ENCODE measurements at regions not wholly inside any gene's neighbourhood (a gene's known extent, or its start where the extent isn't known, plus 50 kb on each side); places are given as distances from the start of the nearest gene placed in this dataset.
"Not testable (repeated sequence)": the region's sequence is repeated elsewhere in the genome, so short reads cannot be mapped to it uniquely, and the experiment has no call there.

- FAIRE-seq (no peak), DNase-seq (ENCODE audit: low spot score) (no peak)
Observed at GRCh38 chr14:55767286-55767685, 187.3 kb downstream of the KTN1 start.

- FAIRE-seq (no peak), DNase-seq (ENCODE audit: low spot score) (no peak)
Observed at GRCh38 chr14:55769877-55770276, 189.9 kb downstream of the KTN1 start.

GRCh38 chr14:55771242-55771981 lies 191.4 kb downstream of the KTN1 start:
- DNase-seq (ENCODE audit: low spot score) (no peak), FAIRE-seq (no peak)

- FAIRE-seq (no peak), DNase-seq (ENCODE audit: low spot score) (no peak)
Observed at GRCh38 chr14:55772486-55772885, 192.5 kb downstream of the KTN1 start.

GRCh38 chr14:55773312-55773711 lies 193.3 kb downstream of the KTN1 start:
- DNase-seq (ENCODE audit: low spot score), result no peak
- no peak for FAIRE-seq

- DNase-seq (ENCODE audit: low spot score) (no peak), FAIRE-seq (no peak)
Observed at GRCh38 chr14:55773984-55774545, 194.1 kb downstream of the KTN1 start.

- no peak for DNase-seq (ENCODE audit: low spot score)
- no peak for FAIRE-seq
Observed at GRCh38 chr14:55777877-55778276, 197.9 kb downstream of the KTN1 start.

GRCh38 chr14:55780156-55780946 lies 200.3 kb downstream of the KTN1 start:
- FAIRE-seq (no peak), DNase-seq (ENCODE audit: low spot score) (no peak)

- FAIRE-seq, result no peak
Observed at GRCh38 chr14:55781046-55781445, 201.0 kb downstream of the KTN1 start.

GRCh38 chr14:55782166-55782565 lies 202.2 kb downstream of the KTN1 start:
- DNase-seq (ENCODE audit: low spot score), result no peak
- FAIRE-seq, result no peak

More at GRCh38 chr14:55781046-55781445, 201.0 kb downstream of the KTN1 start:
- no peak for DNase-seq (ENCODE audit: low spot score)

- FAIRE-seq (no peak), DNase-seq (ENCODE audit: low spot score) (no peak)
Observed at GRCh38 chr14:55789406-55789805, 209.4 kb downstream of the KTN1 start.

- DNase-seq (ENCODE audit: low spot score) (peak; percentile 5), FAIRE-seq (no peak)
Observed at GRCh38 chr14:55794655-55795595, 214.9 kb downstream of the KTN1 start.

GRCh38 chr14:55796513-55796912 lies 216.5 kb downstream of the KTN1 start:
- DNase-seq (ENCODE audit: low spot score); FAIRE-seq: not testable (repeated sequence)

GRCh38 chr14:55798406-55798805 lies 218.4 kb downstream of the KTN1 start:
- DNase-seq (ENCODE audit: low spot score) (no peak), FAIRE-seq (no peak)

- FAIRE-seq, result no peak
- no peak for DNase-seq (ENCODE audit: low spot score)
Observed at GRCh38 chr14:55799508-55800095, 219.6 kb downstream of the KTN1 start.

- DNase-seq (ENCODE audit: low spot score), result no peak
- no peak for FAIRE-seq
Observed at GRCh38 chr14:55800156-55800785, 220.3 kb downstream of the KTN1 start.

GRCh38 chr14:55801121-55801520 lies 221.1 kb downstream of the KTN1 start:
- FAIRE-seq, result no peak
- DNase-seq (ENCODE audit: low spot score), result no peak

- FAIRE-seq (no peak), DNase-seq (ENCODE audit: low spot score) (peak; percentile 29)
Observed at GRCh38 chr14:55802986-55803872, 223.2 kb downstream of the KTN1 start.

- no peak for FAIRE-seq
Observed at GRCh38 chr14:55803873-55804553, 224.0 kb downstream of the KTN1 start.

More at GRCh38 chr14:55803873-55804553, 224.0 kb downstream of the KTN1 start:
- DNase-seq (ENCODE audit: low spot score), result no peak
